RKO (cell line): ENCODE measurements at regions not wholly inside any gene's neighbourhood (a gene's known extent, or its start where the extent isn't known, plus 50 kb on each side); places are given as distances from the start of the nearest gene placed in this dataset.
A peak's percentile ranks its signal among the peaks of the same experiment; 100 is the strongest.

ENCODE experiments used
- DNase-seq: peaks from one replicate; pipeline ENCODE4 v3.0.0-alpha.2; 2016; ENCODE audit warnings: low spot score

DNA sequence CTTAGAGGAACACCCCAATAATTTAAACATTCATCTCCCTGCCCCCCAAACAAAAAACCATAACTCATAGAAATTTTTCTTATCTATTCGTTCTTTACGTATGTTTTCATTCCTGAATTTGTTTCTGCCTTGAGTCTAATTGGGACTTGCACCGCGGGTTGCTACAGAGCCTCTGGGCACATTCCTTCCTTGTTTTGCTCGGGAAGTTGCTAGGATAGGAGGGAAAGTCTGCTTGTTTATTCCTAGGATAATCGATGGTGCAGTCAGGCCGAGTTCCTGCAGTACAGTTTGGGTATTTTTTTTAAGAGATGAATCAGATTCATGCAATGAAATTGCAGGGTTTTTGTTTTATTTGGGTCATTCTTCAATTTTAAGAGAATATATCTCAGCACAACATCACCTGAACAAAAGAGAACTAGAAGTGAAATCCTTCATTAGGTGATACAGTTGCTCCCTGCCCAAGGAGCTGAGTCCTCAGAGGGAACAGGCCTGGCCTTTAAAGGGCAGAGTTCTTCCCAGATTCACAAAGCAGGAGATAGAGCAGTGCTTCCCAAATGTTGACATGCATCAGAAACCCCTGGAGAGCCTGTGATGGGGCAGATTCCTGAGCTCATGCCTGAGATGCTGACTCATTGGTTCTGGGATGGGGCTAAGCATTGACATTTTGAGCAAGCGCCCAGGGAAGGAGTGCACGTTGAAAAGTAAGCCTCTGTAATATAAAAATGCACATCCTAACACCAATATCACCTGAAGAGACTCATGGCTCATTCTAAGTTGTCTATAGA lies 114.9 kb upstream of the FAM9B start:
- DNase-seq, result no peak

DNA sequence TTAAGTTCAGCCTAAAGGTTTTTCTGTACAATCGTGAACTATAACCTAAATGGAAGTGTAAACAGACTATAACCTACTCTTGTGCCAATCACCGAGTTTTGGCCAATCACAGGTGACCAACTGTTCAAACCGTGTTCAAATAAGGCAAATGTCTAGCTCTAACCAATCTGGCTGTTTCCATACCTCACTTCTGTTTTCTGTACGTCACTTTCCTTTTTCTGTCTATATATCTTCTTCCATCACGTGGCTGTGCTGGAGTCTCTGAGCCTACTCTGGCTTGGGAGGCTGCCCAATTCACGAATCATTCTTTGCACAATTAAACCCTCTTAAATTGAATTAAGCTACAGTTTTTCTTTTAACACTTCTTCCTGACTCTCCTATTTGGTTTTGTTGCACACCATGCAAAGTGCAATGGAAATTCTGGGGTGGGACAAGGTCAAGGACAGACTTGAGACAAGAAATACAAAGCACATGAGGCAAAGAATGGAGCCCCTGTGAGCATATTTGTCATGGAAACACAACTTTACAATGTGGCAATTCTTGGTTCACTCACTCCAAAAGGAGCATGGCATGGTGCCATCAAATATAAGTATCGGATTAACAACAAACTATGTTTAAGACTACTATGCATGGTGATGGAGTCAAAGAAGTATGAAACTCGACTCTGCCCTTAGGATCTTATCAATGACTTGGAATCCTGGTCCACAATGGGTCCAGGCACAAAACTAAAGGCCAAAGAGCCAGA lies 115.7 kb upstream of the FAM9B start:
- no peak for DNase-seq

DNA sequence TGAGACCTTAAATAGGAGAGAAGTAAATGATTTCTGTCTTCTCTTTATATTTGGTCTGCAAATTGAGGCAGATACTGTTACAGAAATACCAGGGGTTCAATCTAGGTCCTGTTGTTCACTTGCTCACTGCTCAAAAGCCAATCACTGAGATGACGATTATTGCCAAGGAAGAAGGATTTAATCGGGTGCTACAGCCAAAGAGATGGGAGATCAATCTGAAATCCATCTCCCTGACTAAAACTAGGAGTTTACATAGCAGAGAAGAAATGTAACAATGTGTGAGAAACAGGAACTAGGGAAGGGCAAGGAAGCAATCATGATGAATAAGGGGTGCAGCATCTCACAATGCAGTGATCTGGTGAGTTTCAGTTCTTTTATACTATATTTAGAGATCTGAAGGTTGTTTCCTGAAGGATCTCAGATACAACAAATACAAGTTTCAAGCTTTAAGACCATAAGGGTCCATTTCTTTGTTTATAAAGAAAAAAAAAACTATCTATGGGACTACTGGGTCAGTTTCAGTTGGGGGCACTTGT lies 117.9 kb upstream of the FAM9B start:
- DNase-seq, result no peak

DNA sequence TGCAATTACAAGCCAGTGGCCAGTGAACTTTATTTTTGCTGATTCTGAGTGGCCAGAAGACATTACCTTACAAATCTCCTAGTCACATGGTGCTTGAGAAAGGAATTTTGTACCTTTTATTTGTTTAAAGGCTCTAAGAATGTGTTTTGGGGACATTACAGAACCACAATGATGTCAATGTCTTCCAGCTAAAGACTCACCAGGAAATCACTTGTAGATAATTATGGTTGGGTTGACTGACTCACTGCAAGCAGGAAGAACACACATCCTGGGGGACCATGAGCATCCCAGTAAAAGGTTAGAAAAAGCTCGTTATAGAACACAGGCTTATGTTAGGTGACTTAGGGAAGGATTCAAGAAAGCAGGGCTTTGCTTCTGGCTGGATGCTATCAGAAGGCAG lies 119.4 kb upstream of the FAM9B start:
- DNase-seq, result no peak

DNA sequence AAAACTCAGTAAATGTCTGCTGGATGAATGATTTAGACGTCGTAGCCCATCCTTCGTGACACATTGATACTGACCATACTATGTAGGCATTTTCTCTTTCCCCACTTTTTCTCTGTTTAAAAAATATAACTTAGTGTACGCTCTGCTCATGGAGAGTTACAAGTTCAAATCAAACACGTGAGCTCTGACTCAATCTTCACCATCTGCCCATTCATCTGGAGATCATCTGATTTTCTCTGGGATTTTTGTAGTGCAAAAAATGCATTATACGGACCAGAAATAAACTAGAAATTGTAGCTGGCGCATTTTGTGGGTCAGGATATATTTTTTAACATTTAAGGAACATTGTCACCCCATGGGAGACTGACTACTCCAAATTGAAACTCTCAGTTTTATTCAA lies 124.7 kb upstream of the FAM9B start:
- DNase-seq, result no peak

DNA sequence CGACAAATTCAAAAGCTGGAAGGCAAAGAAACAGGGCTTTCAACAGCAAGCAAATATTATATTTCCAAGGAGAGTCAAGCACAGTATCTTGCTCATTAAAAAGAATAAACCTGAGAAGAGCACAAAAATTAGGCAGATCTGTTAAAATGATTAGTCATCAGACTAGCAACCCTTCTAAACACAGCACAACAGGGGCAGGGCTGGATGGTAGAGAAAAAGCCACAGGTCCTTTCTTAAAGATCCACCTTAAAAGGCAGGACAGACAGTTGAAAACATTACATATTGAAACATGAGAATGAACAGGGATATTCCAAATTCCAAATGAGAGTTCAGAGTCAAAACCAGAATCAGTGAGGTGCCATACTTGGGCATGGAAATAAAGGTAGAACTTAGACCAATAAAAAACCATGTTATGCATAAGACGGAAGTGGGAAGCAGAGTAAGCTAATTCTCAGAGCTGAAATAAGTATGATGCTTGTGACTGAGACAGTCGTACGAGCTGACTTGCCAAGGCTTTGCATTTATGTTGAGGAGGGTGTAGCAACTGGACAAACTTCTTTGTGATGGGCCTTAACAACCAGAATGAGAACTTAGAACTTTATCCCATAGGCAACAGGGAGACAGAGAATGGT lies 126.9 kb upstream of the FAM9B start:
- DNase-seq, result no peak

DNA sequence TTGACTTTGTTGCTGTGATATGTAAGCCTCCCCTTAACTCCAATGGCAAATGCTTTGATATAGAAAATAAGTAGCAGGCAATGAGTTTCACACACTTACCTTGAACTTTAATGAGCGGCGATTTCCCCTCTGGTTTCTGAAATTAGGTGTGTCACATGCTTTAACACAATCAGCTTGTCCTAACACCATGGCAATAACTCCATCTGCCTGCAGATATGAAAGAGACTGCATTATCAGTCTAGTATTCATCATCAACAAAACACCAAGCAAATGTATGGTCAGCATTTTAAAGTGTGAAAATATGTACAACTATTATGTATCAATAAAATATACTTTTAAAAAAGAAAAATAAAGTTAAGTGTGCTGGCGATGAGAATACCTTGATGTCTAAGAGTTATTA lies 128.8 kb upstream of the FAM9B start:
- no peak for DNase-seq

DNA sequence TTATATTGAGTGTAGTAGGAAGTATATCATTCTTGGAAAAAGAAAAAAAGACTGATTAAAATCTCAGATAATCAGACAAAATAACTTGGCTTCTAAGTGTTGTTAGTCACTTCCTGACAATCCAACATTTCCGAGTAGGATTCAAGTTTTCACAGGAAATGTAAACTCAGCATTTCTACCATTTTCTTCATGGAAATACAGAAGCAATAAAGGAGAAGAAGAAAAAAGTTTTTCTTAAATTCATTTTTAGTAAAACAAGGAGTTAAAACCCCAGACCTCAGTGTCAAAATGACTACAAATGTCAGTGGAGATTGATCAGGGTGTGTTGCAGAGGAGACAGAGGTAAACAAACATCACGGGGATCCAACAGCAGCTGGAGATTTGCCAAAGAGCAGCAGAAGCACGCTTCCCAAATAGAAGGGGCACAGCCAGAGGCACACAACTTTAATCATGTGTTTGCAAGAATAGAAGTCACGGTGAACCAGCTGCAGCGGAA lies 129.3 kb upstream of the FAM9B start:
- DNase-seq, result no peak

DNA sequence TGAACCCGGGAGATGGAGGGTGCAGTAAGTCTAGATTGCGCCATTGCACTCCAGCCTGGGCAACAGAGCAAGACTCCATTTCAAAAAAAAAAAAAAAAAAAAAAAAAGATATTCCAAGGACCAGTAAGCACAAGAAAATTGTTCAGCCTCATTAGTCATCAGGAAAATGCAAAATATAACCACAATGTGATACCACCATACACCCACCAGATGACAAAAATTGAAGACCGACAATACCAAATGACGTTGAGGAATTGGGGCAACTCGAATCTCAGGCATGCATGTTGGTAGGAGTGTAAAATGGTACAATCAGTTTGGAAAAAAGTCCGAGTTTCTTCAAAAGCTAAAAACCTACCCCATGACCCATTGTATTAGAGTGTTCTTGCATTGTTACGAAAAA lies 130.2 kb upstream of the FAM9B start:
- no peak for DNase-seq

DNA sequence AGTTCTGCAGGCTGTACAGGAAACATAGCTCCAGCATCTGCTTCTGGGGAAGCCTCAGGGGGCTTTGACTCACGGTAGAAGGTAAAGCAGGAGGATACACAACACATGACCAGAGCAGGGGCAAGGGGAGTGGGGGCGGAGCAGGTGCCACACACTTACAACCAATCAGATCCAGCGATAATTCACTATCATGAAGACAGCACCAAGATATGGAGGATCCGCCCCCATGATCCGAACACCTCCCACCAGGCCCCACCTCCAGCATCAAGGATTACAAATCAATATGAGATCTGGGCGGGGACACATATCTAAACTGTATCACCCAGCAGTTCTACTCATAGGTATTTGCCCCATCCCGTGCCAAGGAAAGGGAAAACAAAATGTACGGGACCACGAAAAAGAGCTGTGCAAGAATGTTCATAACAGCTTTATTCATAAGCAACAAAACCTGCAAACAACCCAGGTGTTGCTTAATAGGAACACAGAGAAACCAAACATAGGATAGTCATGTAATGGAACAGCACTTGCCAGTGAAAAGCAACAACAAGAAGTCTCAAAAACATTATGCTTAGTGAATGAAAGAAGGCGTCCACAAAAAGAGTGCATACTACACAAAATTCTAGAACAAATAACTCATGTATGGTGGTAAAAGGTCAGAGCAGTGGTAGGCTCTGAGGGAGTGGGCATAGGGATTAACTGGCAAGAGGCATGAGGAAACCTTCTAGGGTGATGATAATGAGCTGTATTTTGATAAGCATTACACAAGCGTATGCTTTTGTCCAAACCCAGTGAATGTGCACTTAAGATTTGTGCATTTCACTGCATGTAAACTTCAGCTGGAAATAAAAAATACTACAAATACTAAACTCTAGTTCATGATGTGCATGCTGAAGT lies 130.9 kb upstream of the FAM9B start:
- DNase-seq, result no peak

DNA sequence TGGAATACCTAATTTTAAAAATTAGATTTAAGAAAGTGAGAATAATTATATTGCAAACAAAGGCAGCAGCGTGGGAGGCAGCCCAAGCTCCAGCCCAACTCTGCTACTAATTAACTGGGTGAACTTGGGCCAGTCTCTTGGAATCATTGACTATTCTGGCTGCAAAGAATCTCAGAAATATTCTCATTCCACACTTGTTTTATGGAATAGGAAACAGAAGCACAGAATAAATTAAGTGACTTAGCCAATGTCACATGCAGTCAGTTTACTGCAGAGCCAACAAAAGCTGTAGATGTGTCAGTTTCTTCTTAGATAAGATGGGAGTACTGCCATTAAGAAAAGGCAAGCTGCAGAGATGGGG lies 132.6 kb upstream of the FAM9B start:
- no peak for DNase-seq

DNA sequence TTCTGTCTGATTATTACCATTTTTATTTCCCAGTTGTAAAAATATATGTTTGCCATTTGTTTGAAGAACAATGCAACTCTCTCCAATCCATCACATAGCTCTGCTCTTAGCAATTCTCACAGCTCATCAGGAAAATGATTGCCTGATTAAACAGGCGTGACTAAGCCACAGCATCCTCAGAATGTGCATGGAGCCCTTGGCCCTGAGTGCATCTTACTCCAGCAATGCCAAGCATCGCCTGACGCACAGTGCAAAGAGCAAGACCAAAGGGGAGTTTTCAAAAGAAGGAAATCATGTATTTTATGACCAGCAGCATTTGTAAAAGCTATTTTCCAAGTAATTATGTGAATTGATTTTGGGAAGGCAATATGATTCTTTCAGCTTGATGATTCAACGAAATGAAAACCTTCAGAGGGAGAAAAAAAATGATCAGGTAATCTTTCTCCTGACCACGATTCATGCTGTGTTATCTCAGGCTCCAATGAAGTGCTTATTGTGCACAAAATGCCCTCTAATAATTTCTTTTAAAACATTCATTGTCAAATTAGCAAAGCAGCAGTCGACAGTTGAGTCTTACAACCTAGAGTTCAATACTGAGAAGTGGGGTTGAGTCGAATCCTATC lies 138.0 kb upstream of the FAM9B start:
- peak; percentile 66 for DNase-seq

DNA sequence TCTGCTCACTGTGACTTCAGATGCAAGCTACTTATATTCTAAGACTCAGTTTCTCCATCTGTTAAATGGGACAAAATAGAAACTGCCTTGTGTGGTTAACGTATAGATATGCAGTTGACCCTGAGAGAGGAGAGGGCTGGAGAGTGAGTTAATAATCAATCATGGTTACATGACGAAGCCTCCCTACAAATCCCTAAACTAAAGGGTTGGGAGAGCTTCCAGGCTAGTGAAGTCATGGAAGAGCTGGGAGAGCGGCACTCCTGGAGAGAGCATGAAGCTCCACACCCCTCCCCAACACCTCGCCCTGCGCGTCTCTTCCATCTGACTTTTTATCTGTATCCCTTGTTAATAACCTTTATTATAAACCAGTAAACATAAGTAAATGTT lies 138.5 kb upstream of the FAM9B start:
- no peak for DNase-seq

DNA sequence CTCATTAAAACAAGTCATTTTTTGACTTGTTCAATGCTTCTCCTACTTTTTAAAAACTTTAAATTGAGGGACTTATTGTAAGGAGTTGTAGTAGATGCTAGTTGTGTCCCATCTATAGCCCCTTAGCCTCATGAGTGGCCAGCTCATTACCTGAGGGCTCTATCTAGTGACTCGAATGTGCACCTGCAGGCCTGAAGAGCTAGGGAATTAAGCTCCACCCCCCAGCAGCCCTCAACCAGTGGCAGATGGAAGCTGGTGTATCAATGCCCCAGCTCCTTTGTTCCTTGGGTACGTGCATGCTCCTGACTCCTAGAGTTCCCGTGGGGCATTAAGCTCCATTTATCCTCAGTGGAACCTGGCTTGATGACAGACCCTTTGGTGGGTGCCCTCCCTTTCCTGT lies 146.7 kb upstream of the FAM9B start:
- DNase-seq, result no peak

DNA sequence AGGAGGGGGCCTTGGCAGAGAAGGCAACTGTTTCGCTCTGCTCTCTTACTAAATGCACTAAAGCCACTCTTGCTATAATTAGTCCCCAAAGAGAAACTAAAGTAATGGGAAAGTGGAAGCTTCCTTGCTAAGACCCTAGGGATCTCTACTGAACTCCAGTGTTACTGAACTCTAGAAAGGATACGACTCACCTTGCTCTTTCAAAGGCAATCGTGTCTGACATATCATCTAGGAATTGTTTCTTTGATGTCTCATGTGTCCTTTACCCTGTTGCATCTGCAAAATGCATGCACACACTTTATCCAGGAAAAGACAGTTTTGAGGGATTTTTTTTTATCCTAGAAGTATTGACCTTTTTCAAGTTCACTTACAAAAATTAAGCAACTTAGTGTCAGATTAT lies 148.1 kb upstream of the FAM9B start:
- no peak for DNase-seq

DNA sequence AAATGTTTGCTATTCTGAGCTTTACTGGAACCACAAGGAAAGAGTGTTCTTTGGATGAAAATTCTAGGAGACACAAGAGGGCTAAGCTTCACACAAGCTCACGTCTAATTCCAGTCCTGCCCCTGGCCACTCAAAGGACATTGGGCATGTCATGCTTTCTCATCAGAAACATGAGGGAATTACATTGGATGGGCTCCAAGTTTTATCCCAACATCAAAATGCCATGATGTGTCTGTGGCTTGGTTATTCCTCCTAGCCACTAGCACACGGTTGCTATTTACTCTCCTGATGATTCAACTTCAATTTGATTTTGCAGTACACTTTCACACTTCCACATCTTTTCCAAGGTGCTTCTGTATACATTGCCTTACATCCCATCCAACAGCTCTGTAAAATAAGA lies 149.6 kb upstream of the FAM9B start:
- DNase-seq, result no peak

DNA sequence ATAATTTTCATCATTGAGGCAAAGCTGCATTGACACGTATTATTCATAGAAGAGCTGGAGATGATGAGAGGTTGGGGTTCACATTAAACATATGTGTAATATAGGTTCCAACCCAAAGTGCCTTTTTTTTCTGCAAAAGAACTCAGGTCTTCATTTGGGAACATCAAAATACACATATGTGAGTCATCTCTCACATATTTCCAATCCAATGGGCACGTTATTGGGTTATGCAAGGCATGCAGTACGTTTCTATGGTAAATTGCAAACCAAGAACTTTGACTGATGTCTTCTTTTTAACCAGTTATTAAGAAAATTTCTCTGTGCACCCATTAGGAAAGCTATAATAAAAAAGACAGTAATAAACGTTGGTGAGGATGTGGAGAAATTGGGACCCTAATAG lies 150.3 kb upstream of the FAM9B start:
- no peak for DNase-seq

DNA sequence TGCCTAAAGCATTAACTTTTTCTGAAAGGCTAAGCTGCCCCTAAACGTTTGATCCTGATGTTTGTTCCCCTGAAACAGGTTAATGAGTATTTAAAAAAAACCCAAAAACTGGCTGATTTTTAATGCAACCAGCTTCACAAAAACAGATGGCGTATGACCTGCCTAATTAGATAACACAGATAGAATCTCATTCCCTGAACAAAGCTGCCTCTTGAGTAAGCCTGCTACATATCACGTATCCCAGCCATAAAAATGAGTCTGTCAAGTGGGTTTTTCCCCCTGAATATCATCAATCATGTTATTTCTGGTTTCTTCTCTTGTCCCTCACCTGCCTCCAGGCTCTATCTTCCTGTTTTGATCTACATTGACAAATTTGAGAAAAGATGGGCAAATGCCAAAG lies 154.2 kb upstream of the FAM9B start:
- no peak for DNase-seq

DNA sequence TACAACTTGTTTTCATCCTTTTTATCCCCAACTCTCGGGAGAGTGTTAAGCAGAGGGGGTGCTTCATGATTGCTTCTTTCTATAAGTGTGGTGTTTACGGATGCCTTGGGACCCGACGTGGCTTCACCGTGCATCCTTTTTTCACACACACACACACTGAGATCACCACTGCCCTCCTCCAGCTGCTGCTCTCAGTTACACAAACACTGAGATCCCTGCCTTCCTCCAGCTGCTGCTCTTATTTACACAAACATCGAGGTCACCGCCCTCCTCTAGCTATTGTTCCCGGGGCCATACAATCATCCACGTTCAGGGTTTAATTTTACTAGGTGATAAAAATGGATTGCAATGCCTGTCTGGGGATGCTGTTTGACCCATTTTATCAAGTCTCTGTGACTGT lies 155.4 kb upstream of the FAM9B start:
- no peak for DNase-seq

DNA sequence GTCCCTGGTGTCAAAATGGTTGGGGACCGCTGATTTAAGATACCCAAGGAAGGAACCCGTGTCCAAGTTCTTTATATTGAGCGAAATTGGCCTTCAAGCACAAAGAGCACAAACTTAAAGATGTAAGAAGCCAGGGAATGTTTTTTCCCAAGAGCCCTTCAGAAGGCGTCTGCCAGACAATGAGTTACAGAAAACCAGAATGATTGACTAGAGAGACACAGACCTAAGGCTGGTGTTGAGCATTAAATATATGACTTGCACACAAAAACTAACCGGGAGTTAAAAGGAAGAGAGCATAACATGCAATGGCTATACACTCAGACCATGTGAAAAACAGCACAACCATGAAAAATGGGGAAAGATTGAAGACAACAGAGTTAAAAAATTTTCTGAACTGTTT lies 157.5 kb upstream of the FAM9B start:
- DNase-seq, result no peak

DNA sequence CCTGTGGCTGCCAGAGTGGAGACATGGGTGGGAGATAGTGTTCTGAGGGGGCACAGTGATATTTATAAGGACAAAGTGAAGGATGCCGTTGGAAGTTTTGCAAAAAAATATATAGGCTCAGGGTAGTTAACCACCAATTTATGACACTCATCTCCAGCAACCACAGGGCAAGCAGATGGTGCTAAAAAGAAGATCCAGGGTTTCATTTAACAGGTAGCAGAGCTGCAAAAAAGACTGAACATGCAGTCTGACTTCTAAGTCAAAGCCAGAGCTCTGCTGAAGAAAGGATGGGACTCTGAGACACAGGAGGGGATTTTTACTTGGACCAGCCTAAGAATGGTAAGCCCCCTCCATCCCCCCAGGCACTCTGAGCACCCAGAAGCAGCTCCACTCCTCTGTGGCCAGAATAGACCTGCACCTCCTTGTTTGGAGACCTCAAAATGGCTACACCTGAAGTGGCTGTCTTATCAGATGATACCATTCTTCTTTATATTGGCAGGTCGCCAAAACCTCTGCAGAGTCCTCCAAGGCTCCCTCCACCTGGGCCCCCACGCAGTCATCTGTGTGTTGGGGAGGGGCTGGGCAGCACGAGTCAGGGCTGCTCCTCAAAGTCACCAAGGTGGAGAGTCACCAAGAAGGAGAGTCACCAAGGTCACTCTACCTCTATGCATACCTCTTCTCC lies 161.4 kb upstream of the FAM9B start:
- no peak for DNase-seq
